WTC11 (cell line): ENCODE measurements at regions not wholly inside any gene's neighbourhood (a gene's known extent, or its start where the extent isn't known, plus 50 kb on each side); places are given as distances from the start of the nearest gene placed in this dataset.

Source experiments
- ATAC-seq: fragments of 200-7000 bp; cut with Tn5 transposase; 2 replicates; pipeline ENCODE4 v1.10.0; 2021; ENCODE audit warnings: mild to moderate bottlenecking, moderate library complexity
- CTCF ChIA-PET: fragments of 300-600 bp; sonication (Branson Sonifier 250); formaldehyde crosslinking; loops from one replicate; lab custom pipeline; 2021; ENCODE audit warnings: antibody characterized with exemption; lab: Charles Lee
- POLR2A ChIA-PET: fragments of 350-600 bp; sonication (Branson Sonifier 250); formaldehyde crosslinking; loops from one replicate; lab custom pipeline; 2021; ENCODE audit warnings: antibody characterized with exemption; lab: Charles Lee
- DNase-seq: peaks from one replicate; pipeline ENCODE4 v3.0.0; 2021; ENCODE audit warnings: low spot score
- H3K27ac Mint-ChIP-seq: 2 replicates; pipeline ENCODE4 v1.8.0; 2021; ENCODE audit warnings: mixed read lengths
- H3K27me3 Mint-ChIP-seq: 2 replicates; pipeline ENCODE4 v1.8.0; 2021; ENCODE audit warnings: low read depth, mild to moderate bottlenecking, moderate library complexity, mixed read lengths
- H3K36me3 Mint-ChIP-seq: 2 replicates; pipeline ENCODE4 v1.8.0; 2021; ENCODE audit warnings: mixed read lengths
- H3K4me1 Mint-ChIP-seq: 2 replicates; pipeline ENCODE4 v1.8.0; 2022; ENCODE audit warnings: mixed read lengths
- H3K4me3 Mint-ChIP-seq: 2 replicates; pipeline ENCODE4 v1.8.0; 2021; ENCODE audit warnings: mild to moderate bottlenecking, moderate library complexity, mixed read lengths
- H3K9me3 Mint-ChIP-seq: 2 replicates; pipeline ENCODE4 v1.8.0; 2021; ENCODE audit warnings: mixed read lengths
- ARID4B ChIP-seq: sonication (generic); formaldehyde crosslinking; IDR thresholded peaks from 2 replicates; pipeline ENCODE4 v1.8.0; 2023; ENCODE audit warnings: missing genetic modification reagents, mild to moderate bottlenecking, borderline replicate concordance
- ATF1 ChIP-seq: sonication (generic); formaldehyde crosslinking; IDR thresholded peaks from 2 replicates; pipeline ENCODE4 v1.8.1; 2023; ENCODE audit warnings: mild to moderate bottlenecking, moderate library complexity, missing genetic modification reagents
- ATF3 ChIP-seq: sonication (generic); formaldehyde crosslinking; conservative IDR thresholded peaks from 2 replicates; pipeline ENCODE4 v1.8.1; 2022; ENCODE audit warnings: mild to moderate bottlenecking, missing genetic modification reagents
- CREB1 ChIP-seq: sonication (generic); formaldehyde crosslinking; IDR thresholded peaks from 2 replicates; pipeline ENCODE4 v1.8.0; 2023; ENCODE audit warnings: mild to moderate bottlenecking, missing genetic modification reagents
- FOXK1 ChIP-seq: sonication (generic); formaldehyde crosslinking; IDR thresholded peaks from 2 replicates; pipeline ENCODE4 v1.8.0; 2022; ENCODE audit warnings: mild to moderate bottlenecking, moderate library complexity, missing genetic modification reagents
- HMGXB4 ChIP-seq: sonication (generic); formaldehyde crosslinking; IDR thresholded peaks from 2 replicates; pipeline ENCODE4 v1.8.1; 2023; ENCODE audit warnings: mild to moderate bottlenecking, moderate library complexity, missing genetic modification reagents
- JUN ChIP-seq: sonication (generic); formaldehyde crosslinking; IDR thresholded peaks from 2 replicates; pipeline ENCODE4 v1.8.0; 2023; ENCODE audit warnings: mild to moderate bottlenecking, missing genetic modification reagents
- NFATC4 ChIP-seq: fragments of 250-450 bp; sonication (Bioruptor Pico); IDR thresholded peaks from 2 replicates; pipeline ENCODE4 v1.9.0; 2021; ENCODE audit warnings: mild to moderate bottlenecking
- NFE2L1 ChIP-seq: sonication (generic); formaldehyde crosslinking; IDR thresholded peaks from 2 replicates; pipeline ENCODE4 v1.8.1; 2023; ENCODE audit warnings: missing genetic modification reagents
- NR2C2 ChIP-seq: sonication (generic); formaldehyde crosslinking; IDR thresholded peaks from 2 replicates; pipeline ENCODE4 v1.8.0; 2022; ENCODE audit warnings: mild to moderate bottlenecking, missing genetic modification reagents
- PRDM15 ChIP-seq: sonication (generic); formaldehyde crosslinking; IDR thresholded peaks from 2 replicates; pipeline ENCODE4 v1.8.0; 2022; ENCODE audit warnings: missing genetic modification reagents
- SOX15 ChIP-seq: fragments of 250-450 bp; sonication (Bioruptor Pico); IDR thresholded peaks from 2 replicates; pipeline ENCODE4 v1.9.0; 2021; ENCODE audit warnings: mild to moderate bottlenecking
- ZBTB21 ChIP-seq: sonication (generic); formaldehyde crosslinking; IDR thresholded peaks from 2 replicates; pipeline ENCODE4 v1.8.1; 2023; ENCODE audit warnings: mild to moderate bottlenecking, missing genetic modification reagents, borderline replicate concordance
- ZMAT4 ChIP-seq: fragments of 250-450 bp; sonication (Bioruptor Pico); IDR thresholded peaks from 2 replicates; pipeline ENCODE4 v1.9.0; 2021; ENCODE audit warnings: mild to moderate bottlenecking
- ZNF263 ChIP-seq: sonication (generic); formaldehyde crosslinking; IDR thresholded peaks from 2 replicates; pipeline ENCODE4 v1.8.1; 2022; ENCODE audit warnings: low read depth, mild to moderate bottlenecking, moderate library complexity, missing genetic modification reagents
- ZNF281 ChIP-seq: sonication (generic); formaldehyde crosslinking; IDR thresholded peaks from 2 replicates; pipeline ENCODE4 v1.8.0; 2023; ENCODE audit warnings: mild to moderate bottlenecking, missing genetic modification reagents
- ZNF396 ChIP-seq: fragments of 250-450 bp; sonication (Bioruptor Pico); IDR thresholded peaks from 2 replicates; pipeline ENCODE4 v1.8.0; 2021; ENCODE audit warnings: mild to moderate bottlenecking, moderate library complexity, borderline replicate concordance
- ZNF423 ChIP-seq: fragments of 250-450 bp; sonication (Bioruptor Pico); IDR thresholded peaks from 2 replicates; pipeline ENCODE4 v2.1.2; 2022; ENCODE audit warnings: mild to moderate bottlenecking, moderate library complexity
- ZNF532 ChIP-seq: fragments of 250-450 bp; sonication (Bioruptor Pico); IDR thresholded peaks from 2 replicates; pipeline ENCODE4 v1.9.0; 2021; ENCODE audit warnings: mild to moderate bottlenecking, borderline replicate concordance

- no peaks in the 10 kb centered on the region for H3K27me3 Mint-ChIP-seq
- H3K36me3 Mint-ChIP-seq: peaks cover 4% of the 10 kb centered on the region; the same call in 1 of the 2 replicates
- H3K9me3 Mint-ChIP-seq: peaks cover 14% of the 10 kb centered on the region
Measured at GRCh38 chr5:125992050-125992449, 431.2 kb upstream of the GRAMD2B start.

More at GRCh38 chr5:125992050-125992449, 431.2 kb upstream of the GRAMD2B start:
- TF ChIP-seq NFATC4 (CRISPR knock-in tag): no peak
- TF ChIP-seq ZNF281: no peak
- no peak for TF ChIP-seq ZNF396 (CRISPR knock-in tag)
- no peak for TF ChIP-seq ATF1
- TF ChIP-seq CREB1 (CRISPR knock-in tag): no peak
- no peak for TF ChIP-seq NR2C2
- no peak for TF ChIP-seq ZNF423 (CRISPR knock-in tag)
- TF ChIP-seq ZNF263 (CRISPR knock-in tag): no peak
- TF ChIP-seq NFE2L1: no peak
- no peak for TF ChIP-seq ZMAT4 (CRISPR knock-in tag)
- TF ChIP-seq FOXK1 (CRISPR knock-in tag): no peak
- no peak for TF ChIP-seq PRDM15 (CRISPR knock-in tag)
- TF ChIP-seq ZNF532 (CRISPR knock-in tag): no peak
- no peak for TF ChIP-seq ARID4B
- no peak for TF ChIP-seq SOX15 (CRISPR knock-in tag)
- TF ChIP-seq HMGXB4 (CRISPR knock-in tag): no peak
- TF ChIP-seq ZBTB21 (CRISPR knock-in tag): no peak
- no peak for TF ChIP-seq ATF3
- TF ChIP-seq JUN (CRISPR knock-in tag): no peak
- H3K4me1 Mint-ChIP-seq: peaks cover 7% of the 10 kb centered on the region; the same call in 1 of the 2 replicates
- H3K4me3 Mint-ChIP-seq: no peak overlapping the region
- ATAC-seq (no peak), DNase-seq (no peak)
- H3K27ac Mint-ChIP-seq: no peak overlapping the region
- ChIA-PET CTCF (no interaction called here), POLR2A (no interaction called here)
